ENCODE measurements at regions not wholly inside any gene's neighbourhood (a gene's known extent, or its start where the extent isn't known, plus 50 kb on each side); places are given as distances from the start of the nearest gene placed in this dataset.

GRCh38 chr1:221940631-221941030 is 198.7 kb upstream of the DUSP10 start:
- TF ChIP-seq, protein P1, sequence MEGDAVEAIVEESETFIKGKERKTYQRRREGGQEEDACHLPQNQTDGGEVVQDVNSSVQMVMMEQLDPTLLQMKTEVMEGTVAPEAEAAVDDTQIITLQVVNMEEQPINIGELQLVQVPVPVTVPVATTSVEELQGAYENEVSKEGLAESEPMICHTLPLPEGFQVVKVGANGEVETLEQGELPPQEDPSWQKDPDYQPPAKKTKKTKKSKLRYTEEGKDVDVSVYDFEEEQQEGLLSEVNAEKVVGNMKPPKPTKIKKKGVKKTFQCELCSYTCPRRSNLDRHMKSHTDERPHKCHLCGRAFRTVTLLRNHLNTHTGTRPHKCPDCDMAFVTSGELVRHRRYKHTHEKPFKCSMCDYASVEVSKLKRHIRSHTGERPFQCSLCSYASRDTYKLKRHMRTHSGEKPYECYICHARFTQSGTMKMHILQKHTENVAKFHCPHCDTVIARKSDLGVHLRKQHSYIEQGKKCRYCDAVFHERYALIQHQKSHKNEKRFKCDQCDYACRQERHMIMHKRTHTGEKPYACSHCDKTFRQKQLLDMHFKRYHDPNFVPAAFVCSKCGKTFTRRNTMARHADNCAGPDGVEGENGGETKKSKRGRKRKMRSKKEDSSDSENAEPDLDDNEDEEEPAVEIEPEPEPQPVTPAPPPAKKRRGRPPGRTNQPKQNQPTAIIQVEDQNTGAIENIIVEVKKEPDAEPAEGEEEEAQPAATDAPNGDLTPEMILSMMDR (IDR thresholded peaks at IDR 0.05): no peak

DNA sequence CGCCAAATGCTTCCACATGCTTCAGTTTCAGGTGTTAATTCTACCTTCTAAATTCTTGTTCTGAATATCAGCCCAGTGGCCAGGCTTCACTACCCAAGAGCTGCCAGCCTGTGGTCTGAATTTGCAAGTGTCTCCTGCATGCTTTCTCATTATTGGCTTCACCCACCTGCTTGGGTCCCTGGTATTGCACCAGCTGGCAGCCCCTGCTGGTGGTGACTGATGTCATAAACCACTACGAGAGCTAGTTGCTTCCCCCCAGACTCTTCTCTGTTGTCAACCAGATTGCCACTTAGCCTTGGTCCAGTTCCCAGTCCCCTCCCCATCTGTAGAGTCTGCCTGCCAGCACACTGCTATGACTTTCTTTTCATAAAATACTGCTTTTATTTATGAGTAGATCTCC is 197.7 kb upstream of the DUSP10 start:
- Histone ChIP-seq H3K4me3 (ENCODE audit: low read depth in 1 of 2, low read length in 1 of 2) (no peak overlapping the region), H3K36me3 (no peaks in the 10 kb centered on the region), H3K4me1 (ENCODE audit: control insufficient read depth in 1 of 2, insufficient read depth in 1 of 2, low read depth in 1 of 2, low read length in 1 of 2) (no peaks in the 10 kb centered on the region), H3K27ac (no peak overlapping the region), H3K27me3 (no peaks in the 10 kb centered on the region), H3K9me3 (no peaks in the 10 kb centered on the region)
- TF ChIP-seq, protein P1 (IDR thresholded peaks at IDR 0.05): no peak

More at GRCh38 chr1:221940631-221941030, 198.7 kb upstream of the DUSP10 start:
- Histone ChIP-seq H3K9me3 (no peaks in the 10 kb centered on the region), H3K4me1 (ENCODE audit: control insufficient read depth in 1 of 2, insufficient read depth in 1 of 2, low read depth in 1 of 2, low read length in 1 of 2) (no peaks in the 10 kb centered on the region), H3K36me3 (no peaks in the 10 kb centered on the region), H3K27me3 (no peaks in the 10 kb centered on the region), H3K4me3 (ENCODE audit: low read depth in 1 of 2, low read length in 1 of 2) (no peak overlapping the region), H3K27ac (no peak overlapping the region)

DNA sequence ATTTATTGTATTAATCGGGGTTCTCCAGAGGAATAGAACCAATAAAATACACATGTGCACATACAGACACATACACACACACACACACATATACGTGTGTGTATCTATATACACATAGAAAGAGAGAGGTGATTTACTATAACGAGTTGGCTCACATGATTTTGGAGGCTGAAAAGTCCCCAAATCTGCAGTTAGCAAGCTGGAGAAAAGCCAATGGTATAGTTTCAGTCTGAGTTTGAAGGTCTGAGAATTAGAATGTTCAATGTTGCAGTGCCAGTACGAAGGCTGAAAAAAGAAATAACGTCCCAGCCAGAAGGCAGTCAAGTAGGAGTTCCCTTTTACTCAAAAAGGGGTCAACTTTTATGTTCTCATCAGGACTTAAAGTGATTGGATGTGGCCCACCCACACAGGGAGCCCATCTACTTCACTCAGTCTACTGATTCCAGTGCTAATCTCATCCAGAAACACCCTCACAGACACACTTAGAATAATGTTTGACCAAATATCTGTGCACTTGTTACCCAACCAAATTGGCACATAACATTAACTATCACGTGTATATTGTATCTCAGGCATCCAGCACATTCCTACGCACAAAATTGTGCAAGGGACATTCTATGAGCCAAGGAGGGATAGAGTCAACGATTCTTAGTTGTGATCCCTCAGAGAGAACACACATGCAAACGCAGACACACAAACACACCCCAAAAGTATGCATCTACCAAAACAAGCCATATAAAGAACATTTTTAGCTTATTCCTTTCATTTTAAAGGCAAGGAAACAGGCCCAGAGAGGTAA is 195.5 kb upstream of the DUSP10 start:
- H3K4me3 ChIP-seq (ENCODE audit: low read depth in 1 of 2, low read length in 1 of 2): no peak overlapping the region
- no peak overlapping the region for H3K27ac ChIP-seq
- H3K9me3 ChIP-seq: no peaks in the 10 kb centered on the region
- no peaks in the 10 kb centered on the region for H3K4me1 ChIP-seq (ENCODE audit: control insufficient read depth in 1 of 2, insufficient read depth in 1 of 2, low read depth in 1 of 2, low read length in 1 of 2)
- H3K36me3 ChIP-seq: no peaks in the 10 kb centered on the region
- H3K27me3 ChIP-seq: no peaks in the 10 kb centered on the region
- TF ChIP-seq, protein P1 (IDR thresholded peaks at IDR 0.05): no peak

DNA sequence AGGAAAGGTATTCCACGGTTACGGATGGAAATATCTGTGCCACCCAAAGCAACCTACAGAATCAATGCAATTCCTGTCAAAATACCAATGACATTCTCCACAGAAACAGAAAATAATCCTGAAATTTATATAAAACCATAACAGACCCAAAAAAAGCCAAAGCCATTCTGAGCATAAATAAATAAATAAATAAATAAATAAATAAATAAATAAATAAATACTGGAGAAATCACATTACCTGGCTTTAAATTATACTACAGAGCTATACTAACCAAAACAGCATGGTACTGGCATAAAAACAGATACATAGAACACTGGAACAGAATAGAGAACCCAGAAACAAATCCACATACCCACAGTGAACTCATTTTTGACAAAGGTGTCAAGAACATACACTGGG is 191.9 kb upstream of the DUSP10 start:
- Histone ChIP-seq H3K27ac (no peak overlapping the region), H3K4me3 (ENCODE audit: low read depth in 1 of 2, low read length in 1 of 2) (no peak overlapping the region), H3K9me3 (no peaks in the 10 kb centered on the region), H3K27me3 (no peaks in the 10 kb centered on the region), H3K36me3 (no peaks in the 10 kb centered on the region), H3K4me1 (ENCODE audit: control insufficient read depth in 1 of 2, insufficient read depth in 1 of 2, low read depth in 1 of 2, low read length in 1 of 2) (no peaks in the 10 kb centered on the region)
- TF ChIP-seq, protein P1 (IDR thresholded peaks at IDR 0.05): no peak

- H3K27me3 ChIP-seq: no peaks in the 10 kb centered on the region
Measured at GRCh38 chr1:221926441-221926840, 184.6 kb upstream of the DUSP10 start.

More at GRCh38 chr1:221926441-221926840, 184.6 kb upstream of the DUSP10 start:
- no peaks in the 10 kb centered on the region for H3K36me3 ChIP-seq
- TF ChIP-seq, protein P1 (IDR thresholded peaks at IDR 0.05): no peak
- no peak overlapping the region for H3K27ac ChIP-seq
- no peaks in the 10 kb centered on the region for H3K4me1 ChIP-seq (ENCODE audit: control insufficient read depth in 1 of 2, insufficient read depth in 1 of 2, low read depth in 1 of 2, low read length in 1 of 2)
- H3K4me3 ChIP-seq (ENCODE audit: low read depth in 1 of 2, low read length in 1 of 2): no peak overlapping the region
- H3K9me3 ChIP-seq: no peaks in the 10 kb centered on the region

All from neutrophil (primary cell).